HG03064 (cell line): ENCODE measurements at regions not wholly inside any gene's neighbourhood (a gene's known extent, or its start where the extent isn't known, plus 50 kb on each side); places are given as distances from the start of the nearest gene placed in this dataset.
"Not testable (repeated sequence)": the region's sequence is repeated elsewhere in the genome, so short reads cannot be mapped to it uniquely, and the experiment has no call there.

ENCODE experiments used
- ATAC-seq: cut with Tn5 transposase; IDR thresholded peaks from one replicate; pipeline ENCODE4 v1.9.1; 2021; ENCODE audit warnings: low read depth; ENCODE audit not compliant: unreplicated experiment

DNA sequence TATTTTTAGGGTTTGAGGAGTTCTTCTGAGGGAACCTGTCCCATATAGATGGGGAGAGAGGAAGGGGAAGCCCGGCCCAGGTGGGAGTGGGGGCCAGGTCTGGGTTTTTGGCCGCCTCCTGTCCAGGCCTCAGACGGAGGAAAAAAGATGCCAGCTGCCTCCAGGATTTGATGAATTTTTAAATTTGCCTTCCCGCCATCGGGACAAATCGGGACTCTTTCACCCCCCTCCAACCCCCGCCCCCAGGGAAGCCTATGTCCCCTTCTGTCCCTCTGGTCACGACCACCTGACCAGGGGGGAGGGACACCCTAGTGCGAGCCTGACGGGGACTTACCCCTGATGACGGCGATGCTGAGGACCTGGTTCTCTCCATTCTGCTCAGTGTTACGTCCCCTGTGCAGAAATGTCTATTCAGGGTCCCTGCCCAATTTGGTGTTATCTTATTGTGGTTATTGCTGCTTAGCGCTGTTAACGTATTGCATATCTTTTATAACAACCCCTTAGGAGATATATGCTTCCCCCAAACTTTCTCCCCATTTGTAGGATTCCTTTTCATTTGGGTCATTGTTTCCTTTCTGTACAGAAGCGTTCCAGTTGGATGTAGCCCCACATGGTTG, 115.9 kb upstream of the GRK3 start:
- ATAC-seq = no peak

GRCh38 chr22:25449781-25450317, 114.6 kb upstream of the GRK3 start:
- ATAC-seq = no peak

- no peak for ATAC-seq
Measured at GRCh38 chr22:25451480-25452114, 112.9 kb upstream of the GRK3 start.

DNA sequence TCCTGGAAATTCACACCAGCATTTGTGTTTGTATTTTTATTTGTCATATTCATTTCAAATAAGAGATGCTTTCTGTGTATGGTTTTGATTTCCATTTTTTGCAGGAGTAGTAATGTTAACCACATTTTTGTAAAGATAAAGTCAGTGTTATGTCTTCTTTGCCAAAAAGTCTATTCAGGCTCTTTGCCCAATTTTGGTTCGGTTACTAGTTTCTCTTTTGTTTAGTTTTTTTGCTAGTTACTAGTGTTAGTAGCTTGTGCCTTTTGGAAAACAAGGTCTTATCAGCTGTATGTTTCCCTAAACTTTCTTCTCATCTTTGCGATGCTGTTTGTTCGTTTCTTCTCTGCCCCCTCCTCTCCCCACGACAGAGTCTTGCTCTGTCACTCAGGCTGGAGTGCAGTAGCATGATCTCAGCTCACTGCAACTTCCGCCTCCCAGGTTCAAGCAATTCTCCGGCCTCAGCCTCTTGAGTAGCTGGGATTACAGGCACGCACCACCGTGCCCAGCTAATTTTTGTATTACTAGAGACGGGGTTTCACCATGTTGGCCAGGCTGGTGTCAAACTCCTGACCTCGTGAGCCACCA, 112.3 kb upstream of the GRK3 start:
- no peak for ATAC-seq

DNA sequence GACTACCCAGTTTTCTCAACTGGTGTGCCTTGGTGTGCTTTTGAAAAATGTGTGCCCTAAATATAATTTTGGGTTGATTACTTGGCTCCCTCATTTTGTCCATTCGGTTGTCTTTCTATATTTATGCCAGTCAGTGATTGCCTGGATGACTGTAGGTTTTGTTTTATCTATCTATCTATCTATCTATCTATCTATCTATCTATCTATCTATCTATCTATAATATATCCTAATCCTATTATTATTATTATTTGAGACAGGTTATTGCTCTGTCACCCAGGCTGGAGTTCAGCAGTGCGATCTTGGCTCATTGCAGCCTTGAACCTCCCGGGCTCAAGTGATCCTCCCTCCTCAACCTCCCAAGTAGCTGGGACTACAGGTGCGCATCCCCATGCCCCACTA, 111.4 kb upstream of the GRK3 start:
- no peak for ATAC-seq

DNA sequence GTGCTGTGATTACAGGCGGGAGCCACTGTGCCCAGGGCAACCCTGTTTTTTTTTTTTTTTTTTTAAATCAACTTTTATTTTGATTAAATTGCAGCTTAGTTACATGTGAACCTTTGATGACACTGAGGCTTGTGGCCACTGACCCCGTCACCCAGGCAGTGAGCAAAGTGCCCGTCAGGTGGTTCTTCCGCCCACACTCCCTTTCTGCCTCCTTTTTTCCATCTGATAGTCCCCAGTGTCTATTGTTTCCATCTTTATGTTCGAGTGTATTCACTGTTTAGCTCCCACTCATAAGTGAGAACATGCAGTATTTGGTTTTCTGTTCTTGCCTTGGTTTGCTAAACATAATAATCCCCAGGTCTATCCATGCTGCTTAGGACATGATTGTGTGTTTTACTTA, 110.9 kb upstream of the GRK3 start:
- ATAC-seq = no peak

GRCh38 chr22:25456300-25457043, 108.0 kb upstream of the GRK3 start:
- not testable (repeated sequence) for ATAC-seq

GRCh38 chr22:25458631-25459030, 105.8 kb upstream of the GRK3 start:
- ATAC-seq = not testable (repeated sequence)

GRCh38 chr22:25460682-25461081, 103.8 kb upstream of the GRK3 start:
- not testable (repeated sequence) for ATAC-seq

DNA sequence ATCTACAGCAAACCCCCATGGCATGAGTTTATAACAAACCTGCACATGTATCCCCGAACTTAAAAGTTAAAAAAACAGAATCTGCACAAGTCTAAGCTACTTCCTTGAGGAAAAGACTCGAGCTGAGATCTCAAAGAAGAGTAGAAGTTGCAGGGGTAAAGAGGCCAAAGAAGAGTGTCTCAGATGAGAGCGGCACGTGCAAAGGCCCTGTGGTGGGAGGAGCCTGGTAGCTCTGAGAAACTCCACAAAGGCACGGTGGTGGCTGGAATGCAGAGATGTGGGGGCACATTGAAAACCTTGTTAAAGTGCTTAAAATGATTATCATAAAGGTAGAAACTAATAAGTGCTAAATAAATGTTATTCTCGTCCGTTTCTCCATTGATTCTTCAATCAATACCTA, 103.2 kb upstream of the GRK3 start:
- ATAC-seq = no peak

- not testable (repeated sequence) for ATAC-seq
Measured at GRCh38 chr22:25462474-25463346, 101.8 kb upstream of the GRK3 start.

DNA sequence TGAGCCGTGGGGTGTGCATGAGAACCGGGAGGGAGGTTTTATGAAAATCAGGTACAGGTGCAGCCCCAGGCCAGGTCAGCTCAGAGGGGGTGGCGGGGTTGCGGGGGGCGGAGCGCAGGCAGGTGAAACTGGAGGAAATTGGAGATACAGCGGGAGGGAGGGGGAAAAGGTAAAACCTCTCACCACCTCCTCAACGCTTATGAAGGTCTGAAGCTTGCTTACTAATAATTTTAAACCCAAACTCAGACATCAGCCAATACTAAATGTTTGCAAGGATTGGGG, 101.2 kb upstream of the GRK3 start:
- not testable (repeated sequence) for ATAC-seq

DNA sequence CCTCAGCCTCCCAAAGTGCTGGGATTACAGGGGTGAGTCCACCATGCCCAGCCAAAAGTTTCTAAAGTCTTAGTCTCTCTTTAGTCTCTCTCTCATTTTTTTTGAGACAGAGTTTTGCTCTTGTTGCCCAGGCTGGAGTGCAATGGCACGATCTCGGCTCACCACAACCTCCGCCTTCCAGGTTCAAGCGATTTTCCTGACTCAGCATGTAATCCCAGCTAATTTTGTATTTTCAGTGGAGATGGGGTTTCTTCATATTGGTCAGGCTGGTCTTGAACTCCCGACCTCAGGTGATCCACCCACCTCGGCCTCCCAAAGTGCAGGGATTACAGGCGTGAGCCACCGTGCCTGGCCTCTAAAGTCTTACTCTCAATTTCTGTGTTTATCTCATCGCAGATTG, 100.1 kb upstream of the GRK3 start:
- ATAC-seq = not testable (repeated sequence)

DNA sequence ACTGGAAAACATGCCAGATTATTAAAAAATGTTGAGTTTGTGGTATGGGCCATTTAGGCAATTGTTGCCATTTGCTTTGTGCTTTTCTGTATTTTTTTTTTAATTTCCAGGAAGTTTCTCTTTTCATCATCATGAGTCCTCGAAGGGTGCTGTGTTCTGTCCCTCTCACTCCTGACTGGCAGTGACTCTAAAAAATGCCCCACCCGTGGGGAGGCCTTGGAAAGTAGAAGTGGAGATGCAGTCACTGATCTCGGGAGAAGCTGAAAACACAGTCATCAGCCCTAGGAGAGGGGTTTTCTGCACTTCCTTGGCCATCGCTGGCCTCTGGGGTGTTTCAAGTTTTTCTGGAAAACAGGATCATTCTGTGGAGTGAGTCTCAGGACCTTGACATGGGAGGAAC, 98.5 kb upstream of the GRK3 start:
- no peak for ATAC-seq

DNA sequence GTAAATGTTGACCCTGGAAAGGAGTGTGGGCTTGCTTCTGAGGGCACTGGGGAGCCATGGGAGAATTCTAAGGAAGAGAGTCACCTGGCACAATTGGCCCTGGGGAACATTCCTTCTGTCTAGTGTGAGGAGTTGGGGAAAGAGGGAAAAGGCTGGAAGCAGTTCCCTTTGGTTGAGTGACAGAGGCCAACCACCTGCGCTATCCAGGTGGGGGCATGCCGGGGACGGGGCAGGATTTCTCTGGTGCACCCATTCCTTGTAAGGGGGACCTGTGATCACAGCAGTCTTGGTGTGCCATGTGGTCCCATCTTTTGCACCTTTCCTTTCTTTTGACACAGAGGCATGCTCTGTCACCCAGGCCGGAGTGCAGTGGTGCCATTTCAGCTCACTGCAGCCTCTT, 92.1 kb upstream of the GRK3 start:
- ATAC-seq = no peak

- ATAC-seq = no peak
Measured at GRCh38 chr22:25475257-25476022, 89.0 kb upstream of the GRK3 start.

DNA sequence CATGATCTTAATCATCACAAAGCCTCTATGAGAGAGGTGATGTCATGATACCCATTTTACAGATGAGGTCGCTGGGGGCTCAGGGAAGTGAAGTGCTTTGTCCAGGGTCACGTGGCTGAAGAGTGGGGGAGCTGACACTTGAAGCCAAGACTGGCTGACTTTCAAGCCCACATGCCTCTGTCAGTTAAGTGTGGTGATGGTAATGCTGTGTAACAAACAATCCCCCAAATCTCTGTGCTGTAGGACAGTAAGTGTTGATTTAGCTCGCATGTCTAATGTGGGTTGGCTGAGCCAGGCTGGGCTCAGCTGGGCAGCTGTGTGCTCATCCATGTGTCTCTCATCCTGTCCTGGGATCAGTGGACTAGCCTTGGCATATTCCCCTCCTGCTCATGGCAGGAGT, 87.1 kb upstream of the GRK3 start:
- ATAC-seq = no peak

GRCh38 chr22:25478111-25478510, 86.4 kb upstream of the GRK3 start:
- ATAC-seq = no peak

DNA sequence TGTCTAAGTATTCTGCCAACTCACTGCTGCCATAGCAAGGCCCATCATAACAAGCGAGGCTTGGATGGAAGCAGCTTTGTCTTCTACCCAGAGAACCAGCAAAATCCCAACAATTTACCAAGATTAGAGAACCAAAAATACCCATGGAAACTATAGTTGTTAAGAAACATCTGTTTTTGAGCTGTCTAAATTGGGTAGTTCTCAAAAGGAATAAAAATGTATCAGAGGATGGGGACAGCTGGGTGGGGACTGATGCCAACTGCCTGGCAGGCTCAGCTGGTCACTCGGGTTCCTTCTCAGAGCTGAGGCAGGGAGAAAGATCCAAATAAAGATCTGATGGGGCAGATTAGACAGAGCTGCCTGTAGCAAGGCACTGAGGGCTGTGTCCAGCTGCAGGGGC, 85.9 kb upstream of the GRK3 start:
- ATAC-seq = no peak

DNA sequence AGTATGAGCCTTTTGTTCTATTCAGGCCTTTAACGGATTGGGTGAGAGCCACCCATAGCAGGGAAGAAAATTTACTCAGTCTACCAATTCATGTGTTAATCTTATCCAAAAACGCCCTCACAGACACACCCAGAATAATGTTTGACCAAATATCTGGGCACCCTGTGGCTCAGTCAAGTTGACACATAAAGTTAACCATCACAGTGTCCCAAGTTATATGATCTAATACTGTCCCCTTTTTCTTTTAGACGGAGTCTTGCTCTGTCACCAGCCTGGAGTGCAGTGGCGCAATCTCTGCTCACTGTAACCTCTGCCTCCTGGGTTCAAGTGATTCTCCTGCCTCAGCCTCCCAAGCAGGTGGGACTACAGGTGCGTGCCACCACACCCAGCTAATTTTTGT, 83.6 kb upstream of the GRK3 start:
- ATAC-seq = not testable (repeated sequence)
